ENCODE measurements at regions not wholly inside any gene's neighbourhood (a gene's known extent, or its start where the extent isn't known, plus 50 kb on each side); places are given as distances from the start of the nearest gene placed in this dataset.

DNA sequence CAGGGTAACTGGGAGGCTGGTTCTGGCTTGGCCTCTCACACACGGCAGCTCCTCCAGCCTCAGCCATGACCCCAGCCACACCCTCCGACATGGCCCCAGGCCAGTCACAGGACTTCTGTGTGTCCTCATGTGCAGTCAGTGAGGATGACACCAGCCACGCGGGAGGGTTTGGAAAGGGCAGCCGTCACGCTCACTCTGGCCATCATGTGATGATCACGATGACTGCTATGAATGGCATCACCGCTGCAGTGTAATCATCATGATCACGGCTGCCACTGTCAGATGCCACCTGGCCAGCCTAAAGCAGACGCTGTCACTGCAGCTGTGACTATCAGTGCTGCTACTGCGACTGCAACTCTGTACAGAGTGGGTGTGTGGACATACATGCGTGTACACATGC lies 640.9 kb downstream of the BRD1 start:
- Mint-ChIP-seq H3K36me3 (no peaks in the 10 kb centered on the region), H3K27ac (no peak overlapping the region), H3K4me3 (no peak overlapping the region), H3K27me3 (peaks cover 21 to 36% of the 10 kb centered on the region in 2 donors), H3K9me3 (no peaks in the 10 kb centered on the region), H3K4me1 (no peaks in the 10 kb centered on the region)
- POLR2A ChIA-PET: no interaction called here
- ATAC-seq (replicated peaks in 1 of 4) (no peak), DNase-seq (no peak)
- H3K9me3 ChIP-seq: no peaks in the 10 kb centered on the region
- H3K4me1 ChIP-seq (ENCODE audit: control insufficient read depth in 1 of 2, extremely low read depth in 1 of 2, insufficient read depth in 2 of 2, low read length in 2 of 2): no peaks in the 10 kb centered on the region
- H3K27me3 ChIP-seq (replicated peaks in 1 of 2; ENCODE audit: control insufficient read depth in 2 of 2, extremely low read depth in 1 of 2, insufficient read depth in 2 of 2, low read length in 1 of 2): peaks cover 0 to 33% of the 10 kb centered on the region in 2 experiments
- no peak overlapping the region for H3K4me3 ChIP-seq (ENCODE audit: control insufficient read depth in 1 of 2, extremely low read depth in 1 of 2, low read length in 1 of 2)
- no peaks in the 10 kb centered on the region for H3K36me3 ChIP-seq (ENCODE audit: control insufficient read depth in 2 of 2, extremely low read depth in 1 of 2, insufficient read depth in 1 of 2, low read length in 1 of 2)
- CTCF ChIA-PET: no interaction called here
- no peak overlapping the region for H3K27ac ChIP-seq (ENCODE audit: low read length)
- WGBS (ENCODE audit: insufficient coverage): 95% methylated on average over 11 of the region's 12 CpGs

DNA sequence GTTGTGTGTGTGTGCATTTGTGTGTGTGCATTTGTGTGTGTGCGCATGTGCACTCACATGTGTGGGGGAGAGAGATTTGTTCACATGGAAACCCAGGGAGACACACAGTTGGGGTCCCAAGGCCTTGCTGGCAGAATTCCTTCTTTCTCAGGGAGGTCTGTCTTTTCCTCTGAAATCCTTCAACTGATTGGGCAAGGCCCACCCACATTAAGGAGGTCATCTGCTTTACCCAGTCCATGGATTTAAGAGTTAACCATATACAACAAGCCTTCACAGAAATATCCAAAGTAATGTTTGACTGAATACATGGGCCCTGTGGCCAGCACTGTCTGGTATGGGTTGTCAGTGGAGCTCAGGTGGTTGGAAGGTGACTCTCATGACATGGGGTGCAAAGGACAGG lies 641.4 kb downstream of the BRD1 start:
- Histone ChIP-seq H3K4me1 (ENCODE audit: control insufficient read depth in 1 of 2, extremely low read depth in 1 of 2, insufficient read depth in 2 of 2, low read length in 2 of 2) (no peaks in the 10 kb centered on the region), H3K36me3 (ENCODE audit: control insufficient read depth in 2 of 2, extremely low read depth in 1 of 2, insufficient read depth in 1 of 2, low read length in 1 of 2) (no peaks in the 10 kb centered on the region), H3K27me3 (replicated peaks in 1 of 2; ENCODE audit: control insufficient read depth in 2 of 2, extremely low read depth in 1 of 2, insufficient read depth in 2 of 2, low read length in 1 of 2) (peaks cover 0 to 33% of the 10 kb centered on the region in 2 experiments), H3K4me3 (ENCODE audit: control insufficient read depth in 1 of 2, extremely low read depth in 1 of 2, low read length in 1 of 2) (no peak overlapping the region), H3K9me3 (no peaks in the 10 kb centered on the region), H3K27ac (ENCODE audit: low read length) (no peak overlapping the region)
- Mint-ChIP-seq H3K27ac (no peak overlapping the region), H3K9me3 (no peaks in the 10 kb centered on the region), H3K4me3 (no peak overlapping the region), H3K4me1 (no peaks in the 10 kb centered on the region), H3K36me3 (no peaks in the 10 kb centered on the region), H3K27me3 (peaks cover 21 to 36% of the 10 kb centered on the region in 2 donors)
- CTCF ChIA-PET: no interaction called here
- 100% methylated on average over 1 of the region's 1 CpG for WGBS (ENCODE audit: insufficient coverage)
- DNase-seq (no peak), ATAC-seq (replicated peaks in 1 of 4) (no peak)
- POLR2A ChIA-PET: no interaction called here

DNA sequence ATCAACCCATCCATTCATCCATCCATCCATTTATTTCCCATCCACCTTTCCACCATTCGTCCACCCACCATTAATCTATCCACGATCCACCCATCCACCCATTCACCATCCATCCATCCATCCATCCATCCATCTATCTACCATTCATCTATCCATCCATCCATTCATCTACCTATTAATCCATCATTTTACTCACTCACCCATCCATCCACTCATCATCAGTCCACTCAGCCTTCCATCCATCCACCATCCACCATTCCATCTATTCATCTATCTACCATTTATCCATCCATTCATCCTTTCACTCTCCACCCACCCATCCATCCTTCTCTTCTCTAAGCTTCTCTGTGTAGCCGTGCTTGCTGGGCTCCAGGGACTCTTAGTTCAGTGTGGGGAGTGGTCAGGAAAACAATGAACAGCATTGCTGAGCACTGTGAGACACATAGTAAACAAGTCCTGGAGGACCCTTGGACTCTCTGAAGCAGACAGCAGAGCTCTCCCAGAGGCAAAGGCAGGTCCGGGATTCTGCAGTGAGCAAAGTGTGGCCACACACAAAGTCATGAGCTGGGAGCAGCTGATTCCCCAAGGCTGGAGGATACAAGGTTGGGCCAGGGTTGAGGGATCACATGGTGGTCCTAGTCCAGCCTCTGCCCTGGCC lies 642.2 kb downstream of the BRD1 start:
- no peak for DNase-seq
- 90% methylated on average over 3 of the region's 4 CpGs for WGBS (ENCODE audit: insufficient coverage)
- H3K4me3 ChIP-seq (ENCODE audit: control insufficient read depth in 1 of 2, extremely low read depth in 1 of 2, low read length in 1 of 2): no peak overlapping the region
- no peak overlapping the region for H3K4me3 Mint-ChIP-seq
- ATAC-seq (replicated peaks in 1 of 4): no peak
- peaks cover 0 to 31% of the 10 kb centered on the region in 2 experiments for H3K27me3 ChIP-seq (replicated peaks in 1 of 2; ENCODE audit: control insufficient read depth in 2 of 2, extremely low read depth in 1 of 2, insufficient read depth in 2 of 2, low read length in 1 of 2)
- no peaks in the 10 kb centered on the region for H3K9me3 ChIP-seq
- ChIA-PET POLR2A (no interaction called here), CTCF (no interaction called here)
- no peak overlapping the region for H3K27ac Mint-ChIP-seq
- H3K27ac ChIP-seq (ENCODE audit: low read length): no peak overlapping the region
- no peaks in the 10 kb centered on the region for H3K36me3 Mint-ChIP-seq
- H3K4me1 ChIP-seq (ENCODE audit: control insufficient read depth in 1 of 2, extremely low read depth in 1 of 2, insufficient read depth in 2 of 2, low read length in 2 of 2): no peaks in the 10 kb centered on the region
- peaks cover 22 to 38% of the 10 kb centered on the region in 2 donors for H3K27me3 Mint-ChIP-seq
- no peaks in the 10 kb centered on the region for H3K36me3 ChIP-seq (ENCODE audit: control insufficient read depth in 2 of 2, extremely low read depth in 1 of 2, insufficient read depth in 1 of 2, low read length in 1 of 2)
- no peaks in the 10 kb centered on the region for H3K9me3 Mint-ChIP-seq
- H3K4me1 Mint-ChIP-seq: no peaks in the 10 kb centered on the region

DNA sequence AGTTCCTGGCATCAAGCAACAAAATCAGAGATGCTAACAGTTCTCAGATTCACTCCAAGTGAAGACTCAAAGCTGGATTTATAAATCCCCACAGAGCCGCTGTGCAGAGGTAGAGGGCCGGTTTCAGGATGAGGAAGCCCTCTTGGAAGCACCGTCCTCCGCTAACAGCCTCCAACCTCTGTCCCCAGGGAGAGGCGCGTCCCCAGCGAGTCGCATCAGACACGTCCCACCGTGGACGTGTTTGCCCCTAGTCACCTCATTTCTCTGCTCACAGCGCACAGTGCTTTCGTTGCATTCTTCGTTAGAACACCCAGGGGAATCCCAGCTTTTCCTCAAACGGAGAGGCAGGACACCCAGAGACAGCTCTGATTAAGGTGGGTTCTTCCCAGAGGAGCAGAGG lies 642.9 kb downstream of the BRD1 start:
- H3K4me3 Mint-ChIP-seq: no peak overlapping the region
- ChIA-PET POLR2A (no interaction called here), CTCF (no interaction called here)
- Histone ChIP-seq H3K27me3 (replicated peaks in 1 of 2; ENCODE audit: control insufficient read depth in 2 of 2, extremely low read depth in 1 of 2, insufficient read depth in 2 of 2, low read length in 1 of 2) (peaks cover 0 to 35% of the 10 kb centered on the region in 2 experiments), H3K9me3 (no peaks in the 10 kb centered on the region), H3K36me3 (ENCODE audit: control insufficient read depth in 2 of 2, extremely low read depth in 1 of 2, insufficient read depth in 1 of 2, low read length in 1 of 2) (no peaks in the 10 kb centered on the region), H3K27ac (ENCODE audit: low read length) (no peak overlapping the region), H3K4me3 (ENCODE audit: control insufficient read depth in 1 of 2, extremely low read depth in 1 of 2, low read length in 1 of 2) (no peak overlapping the region), H3K4me1 (ENCODE audit: control insufficient read depth in 1 of 2, extremely low read depth in 1 of 2, insufficient read depth in 2 of 2, low read length in 2 of 2) (no peaks in the 10 kb centered on the region)
- H3K27me3 Mint-ChIP-seq: peaks cover 20 to 35% of the 10 kb centered on the region in 2 donors
- no peaks in the 10 kb centered on the region for H3K4me1 Mint-ChIP-seq
- WGBS (ENCODE audit: insufficient coverage): 92% methylated on average over 11 of the region's 15 CpGs
- no peaks in the 10 kb centered on the region for H3K36me3 Mint-ChIP-seq
- no peaks in the 10 kb centered on the region for H3K9me3 Mint-ChIP-seq
- H3K27ac Mint-ChIP-seq: no peak overlapping the region
- DNase-seq (no peak), ATAC-seq (replicated peaks in 1 of 4) (no peak)

DNA sequence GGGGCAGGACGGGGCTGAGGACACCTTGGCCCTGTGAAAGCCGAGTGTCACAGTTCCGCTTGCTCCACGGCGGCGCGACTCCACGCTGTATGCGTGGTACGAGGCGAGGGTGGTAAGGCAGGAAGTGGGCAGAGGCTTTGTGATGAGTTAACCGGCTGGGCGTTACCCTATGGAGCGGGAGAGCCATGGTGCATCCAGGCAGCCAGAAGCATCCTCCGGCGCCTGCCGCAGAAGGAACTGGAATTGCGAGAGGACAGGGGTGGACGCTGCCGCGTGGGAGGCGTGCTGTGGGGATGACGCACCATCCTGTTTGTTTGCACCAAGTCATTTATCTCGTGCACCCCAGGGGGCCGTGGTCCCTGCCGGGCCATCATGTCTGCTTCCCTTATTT lies 643.9 kb downstream of the BRD1 start:
- ATAC-seq (replicated peaks in 1 of 4) (no peak), DNase-seq (no peak)
- Mint-ChIP-seq H3K27me3 (peaks cover 20 to 28% of the 10 kb centered on the region in 2 donors), H3K9me3 (no peaks in the 10 kb centered on the region), H3K36me3 (no peaks in the 10 kb centered on the region), H3K4me1 (no peaks in the 10 kb centered on the region), H3K4me3 (no peak overlapping the region), H3K27ac (no peak overlapping the region)
- no peaks in the 10 kb centered on the region for H3K36me3 ChIP-seq (ENCODE audit: control insufficient read depth in 2 of 2, extremely low read depth in 1 of 2, insufficient read depth in 1 of 2, low read length in 1 of 2)
- H3K27me3 ChIP-seq (replicated peaks in 1 of 2; ENCODE audit: control insufficient read depth in 2 of 2, extremely low read depth in 1 of 2, insufficient read depth in 2 of 2, low read length in 1 of 2): peaks cover 0 to 30% of the 10 kb centered on the region in 2 experiments
- no peaks in the 10 kb centered on the region for H3K4me1 ChIP-seq (ENCODE audit: control insufficient read depth in 1 of 2, extremely low read depth in 1 of 2, insufficient read depth in 2 of 2, low read length in 2 of 2)
- 74% methylated on average over 20 of the region's 26 CpGs for WGBS (ENCODE audit: insufficient coverage)
- H3K4me3 ChIP-seq (ENCODE audit: control insufficient read depth in 1 of 2, extremely low read depth in 1 of 2, low read length in 1 of 2): no peak overlapping the region
- H3K9me3 ChIP-seq: no peaks in the 10 kb centered on the region
- CTCF ChIA-PET: no interaction called here
- no peak overlapping the region for H3K27ac ChIP-seq (ENCODE audit: low read length)
- POLR2A ChIA-PET: no interaction called here

DNA sequence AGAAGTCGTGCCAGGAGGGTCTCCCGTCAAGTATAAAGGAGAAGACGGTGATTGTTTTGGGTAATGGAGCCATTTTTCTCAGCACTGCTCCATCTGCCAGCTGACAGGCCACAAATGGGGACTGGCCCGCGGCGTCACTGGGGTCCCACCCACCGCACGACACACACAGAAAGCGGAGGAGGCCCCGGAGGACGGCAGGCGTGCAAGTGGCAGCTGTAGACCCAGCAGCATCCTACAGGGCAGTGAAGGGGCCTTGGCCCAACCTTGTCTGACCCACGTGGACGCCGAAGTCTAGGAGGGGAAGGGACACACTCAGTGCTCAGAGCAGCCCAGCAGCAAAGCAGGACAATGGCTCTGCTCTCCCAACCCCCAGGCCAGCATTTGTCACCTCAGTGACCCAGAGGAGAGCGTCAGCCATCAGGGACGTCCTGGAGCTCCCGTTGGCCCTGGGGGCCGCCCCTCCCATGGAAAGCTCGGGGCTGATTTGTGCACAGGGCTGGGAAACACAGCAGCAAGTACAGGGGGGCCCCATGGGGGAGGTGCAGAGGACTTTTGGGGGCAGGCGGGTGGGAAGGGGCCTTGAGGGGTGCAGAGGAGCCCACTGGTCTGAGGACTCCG lies 644.4 kb downstream of the BRD1 start:
- DNase-seq (no peak), ATAC-seq (replicated peaks in 1 of 4) (no peak)
- H3K27me3 Mint-ChIP-seq: peaks cover 20 to 23% of the 10 kb centered on the region in 2 donors
- CTCF ChIA-PET: no interaction called here
- H3K27me3 ChIP-seq (replicated peaks in 1 of 2; ENCODE audit: control insufficient read depth in 2 of 2, extremely low read depth in 1 of 2, insufficient read depth in 2 of 2, low read length in 1 of 2): peaks cover 0 to 30% of the 10 kb centered on the region in 2 experiments
- H3K36me3 ChIP-seq (ENCODE audit: control insufficient read depth in 2 of 2, extremely low read depth in 1 of 2, insufficient read depth in 1 of 2, low read length in 1 of 2): no peaks in the 10 kb centered on the region
- 69% methylated on average over 19 of the region's 22 CpGs for WGBS (ENCODE audit: insufficient coverage)
- H3K9me3 ChIP-seq: no peaks in the 10 kb centered on the region
- no peaks in the 10 kb centered on the region for H3K4me1 ChIP-seq (ENCODE audit: control insufficient read depth in 1 of 2, extremely low read depth in 1 of 2, insufficient read depth in 2 of 2, low read length in 2 of 2)
- POLR2A ChIA-PET: no interaction called here
- no peak overlapping the region for H3K27ac ChIP-seq (ENCODE audit: low read length)
- H3K36me3 Mint-ChIP-seq: no peaks in the 10 kb centered on the region
- no peaks in the 10 kb centered on the region for H3K9me3 Mint-ChIP-seq
- H3K27ac Mint-ChIP-seq: no peak overlapping the region
- no peak overlapping the region for H3K4me3 Mint-ChIP-seq
- H3K4me3 ChIP-seq (ENCODE audit: control insufficient read depth in 1 of 2, extremely low read depth in 1 of 2, low read length in 1 of 2): no peak overlapping the region
- no peaks in the 10 kb centered on the region for H3K4me1 Mint-ChIP-seq

Measured in T-cell (primary cell).